GM12865 (cell line): ENCODE measurements at regions not wholly inside any gene's neighbourhood (a gene's known extent, or its start where the extent isn't known, plus 50 kb on each side); places are given as distances from the start of the nearest gene placed in this dataset.
"Not testable (repeated sequence)": the region's sequence is repeated elsewhere in the genome, so short reads cannot be mapped to it uniquely, and the experiment has no call there.

Source experiments
- DNase-seq: peaks from one replicate; pipeline ENCODE4 v3.0.0; 2010; ENCODE audit warnings: low read depth
- H3K4me3 ChIP-seq: 2 replicates; pipeline ENCODE4 v1.5.1; 2011; ENCODE audit warnings: mild to moderate bottlenecking, low read depth, low read length, control low read depth
- TF ChIP-seq, protein P1 (sequence below): IDR thresholded peaks from 2 replicates; pipeline ENCODE4 v1.5.1; 2011; ENCODE audit warnings: low read length, control low read depth, low read depth, inconsistent platforms; ENCODE audit not compliant: insufficient read depth; ENCODE audit errors: missing control alignments

DNA sequence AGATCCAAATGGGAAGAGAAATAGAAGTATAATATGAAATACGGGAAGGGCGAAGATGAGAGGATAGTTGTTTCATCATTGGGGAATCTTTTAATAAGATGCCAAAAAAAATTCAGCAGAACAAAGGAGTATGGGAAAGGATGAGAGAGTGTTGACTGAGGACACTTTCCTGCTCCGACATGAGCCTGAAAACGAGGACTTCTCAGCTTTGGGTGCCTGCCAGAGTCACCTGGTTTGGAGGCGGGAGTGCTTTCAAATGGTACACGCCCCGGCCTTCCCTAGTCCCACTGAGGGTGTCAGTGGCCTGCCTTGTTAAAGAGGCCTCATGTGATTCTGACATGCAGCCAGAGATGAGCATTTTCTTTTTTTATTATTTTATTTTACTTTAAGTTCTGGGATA lies 250.9 kb downstream of the ANKRD60 start:
- no peak for DNase-seq
- H3K4me3 ChIP-seq, result no peak overlapping the region
- TF ChIP-seq, protein P1, sequence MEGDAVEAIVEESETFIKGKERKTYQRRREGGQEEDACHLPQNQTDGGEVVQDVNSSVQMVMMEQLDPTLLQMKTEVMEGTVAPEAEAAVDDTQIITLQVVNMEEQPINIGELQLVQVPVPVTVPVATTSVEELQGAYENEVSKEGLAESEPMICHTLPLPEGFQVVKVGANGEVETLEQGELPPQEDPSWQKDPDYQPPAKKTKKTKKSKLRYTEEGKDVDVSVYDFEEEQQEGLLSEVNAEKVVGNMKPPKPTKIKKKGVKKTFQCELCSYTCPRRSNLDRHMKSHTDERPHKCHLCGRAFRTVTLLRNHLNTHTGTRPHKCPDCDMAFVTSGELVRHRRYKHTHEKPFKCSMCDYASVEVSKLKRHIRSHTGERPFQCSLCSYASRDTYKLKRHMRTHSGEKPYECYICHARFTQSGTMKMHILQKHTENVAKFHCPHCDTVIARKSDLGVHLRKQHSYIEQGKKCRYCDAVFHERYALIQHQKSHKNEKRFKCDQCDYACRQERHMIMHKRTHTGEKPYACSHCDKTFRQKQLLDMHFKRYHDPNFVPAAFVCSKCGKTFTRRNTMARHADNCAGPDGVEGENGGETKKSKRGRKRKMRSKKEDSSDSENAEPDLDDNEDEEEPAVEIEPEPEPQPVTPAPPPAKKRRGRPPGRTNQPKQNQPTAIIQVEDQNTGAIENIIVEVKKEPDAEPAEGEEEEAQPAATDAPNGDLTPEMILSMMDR, result no peak

GRCh38 chr20:57977141-57977540 lies 251.3 kb downstream of the ANKRD60 start:
- no peak overlapping the region for H3K4me3 ChIP-seq
- DNase-seq, result no peak
- TF ChIP-seq, protein P1, result no peak

GRCh38 chr20:57974863-57975262 lies 253.6 kb downstream of the ANKRD60 start:
- no peak for DNase-seq
- TF ChIP-seq, protein P1, result no peak
- no peak overlapping the region for H3K4me3 ChIP-seq

GRCh38 chr20:57973886-57974285 lies 254.6 kb downstream of the ANKRD60 start:
- no peak for DNase-seq
- TF ChIP-seq, protein P1, result no peak
- no peak overlapping the region for H3K4me3 ChIP-seq

- not testable (repeated sequence) for DNase-seq, H3K4me3 ChIP-seq
These were observed 256.9 kb downstream of the ANKRD60 start for GRCh38 chr20:57971583-57971982.

DNA sequence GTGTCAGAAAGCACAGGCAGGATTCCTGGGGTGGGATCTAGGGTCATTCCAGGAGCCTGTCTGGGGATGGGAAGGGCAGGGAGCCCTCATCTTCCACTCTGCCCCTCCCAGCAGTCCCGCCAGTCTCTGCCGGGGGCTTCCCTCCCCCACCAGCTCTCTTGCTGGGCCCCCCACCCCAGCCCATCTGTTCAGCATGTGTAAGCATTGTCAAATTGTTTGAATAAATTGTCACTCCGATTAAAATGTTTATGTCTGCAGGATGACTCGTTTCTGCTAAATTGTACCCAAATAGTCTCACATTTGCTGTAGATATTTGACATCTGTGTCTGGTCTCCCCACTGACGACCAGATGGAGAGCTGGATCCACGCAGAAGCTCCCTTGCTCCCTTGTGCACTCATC lies 257.6 kb downstream of the ANKRD60 start:
- no peak for DNase-seq
- H3K4me3 ChIP-seq, result no peak overlapping the region
- TF ChIP-seq, protein P1, result no peak

DNA sequence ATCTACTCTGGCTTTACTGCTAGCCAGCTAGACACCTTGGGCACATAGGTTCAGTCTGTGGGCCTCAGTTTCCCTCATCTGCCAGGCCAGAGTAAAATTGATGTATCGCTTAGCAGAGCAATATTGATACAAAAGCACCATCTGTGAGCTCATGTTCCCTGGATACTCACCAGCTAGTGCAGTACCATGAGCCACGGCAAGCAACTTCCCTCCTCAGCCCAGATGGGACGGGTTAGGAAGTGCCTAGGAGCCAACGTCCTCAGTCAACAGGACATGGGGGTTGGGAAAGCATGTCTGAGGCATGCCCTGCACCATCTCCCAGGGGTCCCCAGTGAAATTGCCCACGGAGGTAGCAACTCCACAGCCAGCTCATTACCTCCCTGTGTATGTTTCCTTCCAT lies 258.3 kb downstream of the ANKRD60 start:
- no peak overlapping the region for H3K4me3 ChIP-seq
- DNase-seq, result no peak
- TF ChIP-seq, protein P1, result no peak
